ENCODE measurements at regions not wholly inside any gene's neighbourhood (a gene's known extent, or its start where the extent isn't known, plus 50 kb on each side); places are given as distances from the start of the nearest gene placed in this dataset.

- TF ChIP-seq POLR2A (IDR thresholded peaks at IDR 0.05; ENCODE audit: low read depth) (no peak), POLR2AphosphoS5 (IDR thresholded peaks at IDR 0.05) (no peak), CTCF (IDR thresholded peaks at IDR 0.05) (no peak), EP300 (IDR thresholded peaks at IDR 0.05) (no peak)
Observed at GRCh38 chr1:83075107-83075506, 923.8 kb downstream of the TTLL7 start.
